ENCODE measurements at regions not wholly inside any gene's neighbourhood (a gene's known extent, or its start where the extent isn't known, plus 50 kb on each side); places are given as distances from the start of the nearest gene placed in this dataset.
"Not testable (repeated sequence)": the region's sequence is repeated elsewhere in the genome, so short reads cannot be mapped to it uniquely, and the experiment has no call there.

DNA sequence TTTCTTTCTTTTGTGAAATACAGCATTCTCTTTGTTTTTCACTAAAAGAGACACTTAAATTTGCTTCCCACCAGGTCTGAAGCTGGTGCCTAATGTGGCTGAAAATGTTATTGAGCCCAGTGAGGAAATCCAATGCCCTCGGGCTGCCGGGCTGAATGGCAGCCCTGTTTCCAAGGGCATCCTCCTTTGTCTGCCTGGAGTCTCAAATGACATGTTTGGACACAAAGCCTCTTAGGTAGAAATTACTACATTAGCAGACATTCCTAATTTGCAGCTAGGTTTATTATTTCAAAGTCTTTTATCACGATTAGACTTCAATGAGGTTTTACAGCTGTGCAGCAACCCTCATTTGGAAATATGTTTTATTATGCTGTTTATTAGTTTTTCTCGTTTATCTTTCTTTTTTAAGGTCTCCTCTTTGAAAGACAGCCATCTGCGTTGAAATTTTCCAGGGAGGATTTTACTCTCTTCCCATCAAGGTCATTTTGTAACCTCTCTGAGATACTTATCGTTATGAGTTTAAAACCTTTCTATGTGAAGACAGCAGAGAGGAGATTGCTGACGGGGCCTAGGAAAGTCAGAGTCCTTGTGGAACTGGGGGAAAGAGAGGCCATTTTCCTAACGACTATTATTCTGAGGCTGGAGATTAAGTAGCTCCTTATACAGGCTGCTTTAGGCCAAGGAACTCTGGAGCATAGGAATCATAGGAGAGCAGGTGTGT is 59.0 kb upstream of the ZNF532 start:
- peak; percentile 78 for DNase-seq

DNA sequence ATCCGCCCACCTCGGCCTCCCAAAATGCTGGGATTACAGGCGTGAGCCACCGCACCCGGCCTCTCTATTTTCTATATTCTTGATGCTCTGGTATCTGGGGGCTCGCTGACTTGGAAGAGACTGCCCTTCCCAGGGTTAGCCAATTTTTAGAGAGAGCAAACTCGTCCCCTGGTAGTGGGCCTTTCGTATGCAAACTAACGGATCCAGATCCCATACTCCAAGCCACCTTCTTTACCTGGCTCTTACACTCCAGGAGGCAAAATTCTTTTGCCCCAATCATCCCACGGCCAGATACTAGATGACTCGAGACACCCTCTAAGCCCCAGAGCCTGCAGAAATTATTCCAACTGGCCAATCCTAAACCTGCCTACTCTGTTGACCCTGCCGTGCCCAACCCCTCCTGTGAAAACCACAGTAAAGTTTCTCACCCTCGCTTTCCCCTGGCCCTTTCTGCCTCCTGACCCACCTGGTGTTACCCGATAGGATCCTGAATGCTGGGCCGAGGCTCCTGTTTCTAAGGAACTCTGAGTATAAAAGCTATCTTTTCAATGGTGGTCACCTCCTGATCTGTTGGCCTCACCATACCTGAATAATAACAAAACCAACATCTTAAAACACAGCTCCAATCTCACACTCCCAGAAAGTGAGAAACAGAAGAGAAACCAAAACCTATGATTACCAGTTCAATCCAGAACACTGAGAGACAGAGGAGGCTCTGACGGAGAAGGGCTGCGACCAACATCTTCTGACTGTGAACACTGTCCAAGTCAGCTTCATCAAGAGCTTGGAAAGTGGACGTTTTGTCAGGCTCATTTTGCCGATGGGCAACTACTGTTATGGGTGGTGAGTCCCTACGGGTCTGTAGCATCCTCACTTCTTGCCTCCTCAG is 57.6 kb upstream of the ZNF532 start:
- no peak for DNase-seq

GRCh38 chr18:58807766-58808165 is 56.9 kb upstream of the ZNF532 start:
- DNase-seq, result no peak

DNA sequence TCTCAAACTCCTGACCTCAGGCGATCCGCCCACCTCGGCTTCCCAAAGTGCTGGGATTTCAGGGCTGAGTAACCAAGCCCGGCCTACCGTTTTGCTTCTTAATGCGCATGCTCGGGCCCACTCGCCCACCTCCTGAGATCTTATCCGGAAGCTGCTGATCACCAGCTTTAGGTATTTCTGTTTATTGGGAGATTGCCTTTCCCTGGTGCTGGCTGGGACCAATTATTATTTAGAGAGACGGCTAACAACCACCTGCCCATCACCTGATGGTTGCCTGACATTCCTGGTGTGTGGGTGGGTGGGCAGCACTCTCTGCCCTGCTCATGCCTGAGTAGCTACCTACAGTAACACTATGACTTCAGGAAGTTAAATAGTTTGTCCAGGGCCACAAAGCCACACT is 56.3 kb upstream of the ZNF532 start:
- DNase-seq, result no peak

- not testable (repeated sequence) for DNase-seq
Observed at GRCh38 chr18:58811859-58812258, 52.8 kb upstream of the ZNF532 start.

DNA sequence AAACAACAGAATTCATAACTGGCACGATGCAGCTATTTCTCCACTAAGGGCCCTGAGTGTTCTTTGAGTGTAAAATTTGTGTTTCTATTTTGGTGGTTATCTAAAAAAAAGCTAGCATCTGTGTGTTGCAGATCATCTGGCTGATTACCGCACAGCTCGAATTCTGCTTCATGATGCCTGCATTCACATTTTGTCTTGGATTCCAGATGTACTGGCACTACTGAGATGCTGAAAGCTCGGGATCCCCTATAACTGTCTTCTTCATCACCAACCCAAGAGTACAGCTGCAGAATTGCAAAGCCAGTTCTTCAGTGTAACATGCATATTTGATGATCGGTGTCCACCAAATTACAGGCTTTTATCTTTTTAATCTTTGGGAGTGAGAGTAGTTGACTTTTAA is 51.6 kb upstream of the ZNF532 start:
- no peak for DNase-seq

DNA sequence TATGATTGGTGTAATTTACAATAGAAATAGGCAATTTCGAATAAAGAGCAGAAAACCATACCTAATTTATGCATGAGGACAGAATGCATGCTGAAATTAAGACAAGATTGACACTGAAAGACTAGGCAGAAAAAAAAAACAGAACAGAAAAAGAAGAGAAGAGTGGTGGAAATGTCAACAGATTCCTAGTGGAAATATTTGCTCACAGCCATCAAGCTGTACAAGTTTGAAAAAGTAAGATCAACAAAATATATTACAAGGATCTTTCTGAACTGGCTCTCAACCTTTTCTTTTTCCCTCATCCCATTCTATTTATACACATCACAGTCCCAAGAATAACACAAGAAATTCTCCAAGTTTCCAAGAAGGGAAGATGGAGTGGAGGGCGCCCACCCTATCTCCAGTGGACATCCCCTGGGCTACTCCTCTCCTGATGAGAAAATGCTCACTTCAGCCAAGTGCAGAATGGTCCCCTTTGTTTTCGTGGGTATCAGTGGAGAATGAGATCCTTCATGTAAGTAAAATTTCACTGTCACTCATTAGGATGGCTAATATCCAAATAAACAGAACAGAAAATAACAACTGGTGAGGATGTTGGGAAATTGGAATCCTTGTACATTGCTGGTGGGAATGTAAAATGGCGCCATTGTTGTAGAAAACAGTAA is 51.0 kb upstream of the ZNF532 start:
- DNase-seq, result no peak

- no peak for DNase-seq
Observed at GRCh38 chr18:58814317-58814716, 50.4 kb upstream of the ZNF532 start.
